ENCODE measurements at regions not wholly inside any gene's neighbourhood (a gene's known extent, or its start where the extent isn't known, plus 50 kb on each side); places are given as distances from the start of the nearest gene placed in this dataset.

DNA sequence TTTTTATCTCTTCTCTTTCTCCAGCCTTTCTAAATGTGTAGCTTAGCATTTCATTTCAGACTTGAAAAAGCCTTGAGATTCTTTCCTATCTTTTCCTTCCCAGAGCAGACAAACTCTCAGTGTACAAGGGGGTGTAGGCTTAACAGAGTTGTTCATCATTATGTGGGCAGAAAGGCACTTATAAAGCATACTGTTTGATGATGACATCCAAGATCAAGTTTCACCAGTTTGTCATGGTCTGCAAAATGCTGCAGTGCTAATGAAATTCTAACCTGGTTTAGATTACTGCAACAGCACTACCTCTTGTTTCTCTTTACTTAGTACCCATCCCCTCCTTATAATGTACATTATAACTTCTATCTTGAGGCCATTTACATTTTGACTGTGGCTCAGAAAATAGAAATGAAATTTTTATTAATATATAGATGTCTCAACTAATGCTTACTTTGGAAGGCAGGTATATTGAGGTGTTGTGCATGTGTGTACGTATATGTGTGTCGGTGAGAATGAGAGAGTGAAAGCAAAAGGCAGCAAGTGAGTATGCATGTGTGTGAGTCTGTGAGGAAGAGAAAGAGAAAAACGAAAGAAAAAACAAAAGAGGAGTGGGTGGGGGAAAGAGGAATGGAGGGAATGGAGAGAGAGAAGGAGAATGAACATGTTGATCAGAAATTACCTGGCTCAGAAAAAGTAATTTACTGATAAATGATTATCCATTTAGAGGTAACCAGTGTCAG lies 1043.6 kb downstream of the TUSC7 start:
- H3K9me3 ChIP-seq, result no peaks in the 10 kb centered on the region
- no peaks in the 10 kb centered on the region for H3K4me1 ChIP-seq
- no peaks in the 10 kb centered on the region for H3K27me3 ChIP-seq
- intact Hi-C loops (cut with DNase I), result no loop called here
- no peak overlapping the region for H3K4me3 ChIP-seq
- H3K27ac ChIP-seq, result no peak overlapping the region
- WGBS, 2 donors, result 82 to 84% methylated on average over 3 of the region's 3 CpGs
- no peaks in the 10 kb centered on the region for H3K36me3 ChIP-seq
- TF ChIP-seq, protein P1, sequence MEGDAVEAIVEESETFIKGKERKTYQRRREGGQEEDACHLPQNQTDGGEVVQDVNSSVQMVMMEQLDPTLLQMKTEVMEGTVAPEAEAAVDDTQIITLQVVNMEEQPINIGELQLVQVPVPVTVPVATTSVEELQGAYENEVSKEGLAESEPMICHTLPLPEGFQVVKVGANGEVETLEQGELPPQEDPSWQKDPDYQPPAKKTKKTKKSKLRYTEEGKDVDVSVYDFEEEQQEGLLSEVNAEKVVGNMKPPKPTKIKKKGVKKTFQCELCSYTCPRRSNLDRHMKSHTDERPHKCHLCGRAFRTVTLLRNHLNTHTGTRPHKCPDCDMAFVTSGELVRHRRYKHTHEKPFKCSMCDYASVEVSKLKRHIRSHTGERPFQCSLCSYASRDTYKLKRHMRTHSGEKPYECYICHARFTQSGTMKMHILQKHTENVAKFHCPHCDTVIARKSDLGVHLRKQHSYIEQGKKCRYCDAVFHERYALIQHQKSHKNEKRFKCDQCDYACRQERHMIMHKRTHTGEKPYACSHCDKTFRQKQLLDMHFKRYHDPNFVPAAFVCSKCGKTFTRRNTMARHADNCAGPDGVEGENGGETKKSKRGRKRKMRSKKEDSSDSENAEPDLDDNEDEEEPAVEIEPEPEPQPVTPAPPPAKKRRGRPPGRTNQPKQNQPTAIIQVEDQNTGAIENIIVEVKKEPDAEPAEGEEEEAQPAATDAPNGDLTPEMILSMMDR (IDR thresholded peaks at IDR 0.05), result no peak
- TF ChIP-seq POLR2A (IDR thresholded peaks at IDR 0.05), result no peak
- DNase-seq, result no peak

DNA sequence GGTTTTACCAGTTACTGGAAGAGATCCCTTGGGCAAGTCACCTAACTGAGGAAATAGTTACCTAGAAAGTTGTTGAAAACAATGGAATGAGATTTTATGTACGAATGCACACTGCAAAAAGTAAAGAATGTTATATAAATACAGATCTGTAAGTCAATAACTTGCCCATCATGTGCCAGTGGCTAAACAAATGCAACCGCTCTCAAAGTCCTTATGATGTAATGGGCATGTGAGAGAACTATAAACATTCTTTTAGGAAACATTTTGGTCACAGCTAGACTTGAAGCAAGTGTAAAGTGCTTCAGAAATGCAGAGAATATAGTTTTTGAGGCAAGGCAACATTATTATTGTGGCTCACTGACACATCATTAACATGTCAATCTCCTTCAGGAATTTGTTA lies 1044.5 kb downstream of the TUSC7 start:
- Histone ChIP-seq H3K4me3 (no peak overlapping the region), H3K9me3 (no peaks in the 10 kb centered on the region), H3K27ac (no peak overlapping the region), H3K27me3 (no peaks in the 10 kb centered on the region), H3K4me1 (no peaks in the 10 kb centered on the region), H3K36me3 (no peaks in the 10 kb centered on the region)
- intact Hi-C loops (cut with DNase I), result no loop called here
- 62 to 63% methylated on average over 2 of the region's 2 CpGs for WGBS, 2 donors
- TF ChIP-seq, protein P1 (IDR thresholded peaks at IDR 0.05), result no peak
- no peak for TF ChIP-seq POLR2A (IDR thresholded peaks at IDR 0.05)
- no peak for DNase-seq

DNA sequence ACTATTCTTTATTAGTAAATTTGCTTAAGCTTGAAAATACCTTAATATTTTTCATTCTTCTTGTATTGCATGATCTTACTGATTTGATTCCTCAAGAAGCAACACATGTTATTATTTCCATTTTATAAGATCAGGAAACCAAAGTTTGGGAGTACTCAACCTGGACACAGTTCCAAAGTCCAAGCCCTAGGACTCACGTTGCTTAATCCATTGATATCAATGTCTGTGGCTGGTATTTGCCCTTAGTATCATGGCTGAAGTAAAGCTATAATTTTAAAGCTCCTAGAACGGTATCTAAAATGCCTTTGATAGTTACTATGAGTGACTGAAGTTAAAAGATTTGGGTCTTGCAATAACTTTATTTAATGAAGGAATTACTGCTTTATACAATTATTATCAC lies 1045.3 kb downstream of the TUSC7 start:
- 38 to 45% methylated on average over 2 of the region's 2 CpGs for WGBS, 2 donors

DNA sequence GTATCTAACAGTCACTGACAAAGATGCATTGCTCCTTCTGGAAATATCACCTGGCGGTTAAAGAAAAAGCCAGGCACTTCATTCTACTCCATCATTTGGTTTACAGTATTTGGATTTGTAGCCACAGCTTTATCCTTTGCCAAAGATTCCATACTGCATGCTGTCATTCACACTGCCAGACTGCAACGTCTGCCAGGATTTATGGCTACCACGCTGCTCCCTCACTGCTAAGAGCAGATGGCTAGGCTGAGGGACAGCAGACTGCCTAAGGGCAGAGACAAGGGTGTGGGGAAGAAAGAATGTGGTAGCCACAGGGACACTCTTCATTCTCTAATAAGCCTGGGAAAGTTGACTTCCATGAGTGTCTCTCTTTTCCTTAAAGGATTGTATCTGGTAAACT lies 1047.0 kb downstream of the TUSC7 start:
- Histone ChIP-seq H3K27ac (no peak overlapping the region), H3K27me3 (no peaks in the 10 kb centered on the region), H3K9me3 (no peaks in the 10 kb centered on the region), H3K36me3 (no peaks in the 10 kb centered on the region), H3K4me3 (no peak overlapping the region), H3K4me1 (peaks cover 0 to 1% (median 0%) of the 10 kb centered on the region in 3 donors)
- intact Hi-C loops (cut with DNase I), result no loop called here
- DNase-seq, result no peak
- WGBS, 2 donors, result 46 to 49% methylated on average over 2 of the region's 3 CpGs
- TF ChIP-seq, protein P1 (IDR thresholded peaks at IDR 0.05), result no peak
- TF ChIP-seq POLR2A (IDR thresholded peaks at IDR 0.05), result no peak

More for the DNA sequence above, 1045.3 kb downstream of the TUSC7 start:
- Histone ChIP-seq H3K9me3 (no peaks in the 10 kb centered on the region), H3K27me3 (no peaks in the 10 kb centered on the region), H3K4me1 (no peaks in the 10 kb centered on the region), H3K4me3 (no peak overlapping the region), H3K27ac (no peak overlapping the region), H3K36me3 (no peaks in the 10 kb centered on the region)
- intact Hi-C loops (cut with DNase I), result no loop called here
- DNase-seq, result no peak
- TF ChIP-seq POLR2A (IDR thresholded peaks at IDR 0.05), result no peak
- TF ChIP-seq, protein P1 (IDR thresholded peaks at IDR 0.05), result no peak

DNA sequence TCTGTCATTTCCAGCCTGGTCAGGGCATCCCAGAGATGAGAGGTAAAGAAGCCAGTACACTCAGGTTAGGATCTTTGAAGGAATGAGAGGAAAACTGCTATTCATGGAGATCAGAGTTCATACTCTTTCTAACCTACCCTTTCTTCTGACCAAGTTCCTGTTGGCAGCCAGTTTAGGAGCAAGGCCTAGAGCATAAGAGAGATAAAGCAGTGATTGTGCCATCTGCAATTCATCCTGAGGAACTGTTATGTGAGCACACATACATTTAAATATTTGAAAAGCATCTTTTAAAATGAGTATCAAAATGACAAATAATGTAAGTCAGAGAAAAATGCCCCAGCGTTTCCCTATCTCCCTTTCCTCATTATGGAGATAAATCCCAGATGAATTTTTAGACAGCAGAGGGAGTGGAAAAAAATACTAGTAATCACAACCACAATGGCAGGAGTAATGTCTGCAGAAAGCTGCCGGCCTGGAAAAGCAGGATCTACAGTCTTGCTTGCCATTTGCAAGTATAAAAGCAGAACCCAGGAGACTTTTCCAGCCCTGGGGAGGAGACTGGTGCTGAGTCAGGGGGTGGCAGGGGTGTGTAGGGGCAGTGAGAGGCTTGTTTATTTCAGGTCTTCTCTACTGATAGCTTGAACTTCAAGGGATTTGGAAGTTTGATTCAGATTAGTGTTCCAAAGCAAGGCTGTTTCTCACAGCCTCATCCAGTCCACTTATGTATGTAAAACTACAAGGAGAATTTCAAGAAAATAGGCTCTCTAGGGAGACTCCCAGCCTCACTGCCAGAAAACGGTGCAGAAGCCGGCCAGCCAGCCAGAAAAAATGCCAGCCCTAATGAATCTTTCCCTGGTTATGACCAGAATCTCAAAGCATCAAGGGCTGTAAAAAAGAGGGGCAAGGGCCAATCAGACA lies 1052.4 kb downstream of the TUSC7 start:
- WGBS, 2 donors, result 31 to 47% methylated on average over 2 to 4 of the region's 4 CpGs
- DNase-seq, result no peak
- intact Hi-C loops (cut with DNase I), result no loop called here

More for the DNA sequence above, 1052.4 kb downstream of the TUSC7 start:
- Histone ChIP-seq H3K9me3 (no peaks in the 10 kb centered on the region), H3K27ac (no peak overlapping the region), H3K4me1 (peaks cover 0 to 13% (median 0%) of the 10 kb centered on the region in 3 donors), H3K4me3 (no peak overlapping the region), H3K36me3 (no peaks in the 10 kb centered on the region), H3K27me3 (no peaks in the 10 kb centered on the region)
- TF ChIP-seq POLR2A (IDR thresholded peaks at IDR 0.05), result no peak
- TF ChIP-seq, protein P1 (IDR thresholded peaks at IDR 0.05), result no peak
